A549 (cell line): ENCODE measurements at regions not wholly inside any gene's neighbourhood (a gene's known extent, or its start where the extent isn't known, plus 50 kb on each side); places are given as distances from the start of the nearest gene placed in this dataset.

ENCODE experiments used
- ATAC-seq, 2 experiments: fragments of 200-7000 bp in 1 of 2; fragments of >200 bp in 1 of 2; cut with Nextera tagmentation in 1 of 2; cut with Tn5 transposase in 1 of 2; 3 replicates each; pipeline versions ENCODE4 v1.8.0 to v1.9.1; 2018 to 2020; ENCODE audit warnings: mild to moderate bottlenecking in 1 of 2, moderate library complexity in 1 of 2
- CTCF ChIA-PET: fragments of 300-600 bp; sonication (Branson Sonifier 250); formaldehyde crosslinking; extraction: SDS; loops from one replicate; lab custom pipeline; 2021; ENCODE audit warnings: antibody characterized with exemption, inconsistent platforms; lab: Yijun Ruan, JAX
- POLR2A ChIA-PET: fragments of 350-600 bp; formaldehyde crosslinking; extraction: SDS; loops from one replicate; lab custom pipeline; 2021; ENCODE audit warnings: antibody characterized with exemption, inconsistent platforms; lab: Yijun Ruan, JAX
- DNase-seq, 2 experiments: peaks; one replicate each; pipeline versions ENCODE4 v3.0.0 to v3.0.0-alpha.2; 2011 to 2016; ENCODE audit warnings: low read depth in 1 of 2, low spot score in 1 of 2
- FAIRE-seq: peaks from 2 replicates; lab custom pipeline; 2011; peaks lifted over from hg19 to GRCh38; lab: Jason Lieb, UNC
- H3K27ac ChIP-seq, 2 experiments: fragments of >200 bp; sonication (Bioruptor Twin); formaldehyde crosslinking; 3 replicates each; pipeline ENCODE4 v1.5.1; 2016 to 2017
- H3K4me1 ChIP-seq: fragments of >200 bp; sonication (Bioruptor Twin); formaldehyde crosslinking; 3 replicates; pipeline ENCODE4 v1.6.1; 2016
- H3K4me2 ChIP-seq: fragments of >200 bp; sonication (Bioruptor Twin); formaldehyde crosslinking; 3 replicates; pipeline ENCODE4 v1.6.1; 2016
- H3K4me3 ChIP-seq: fragments of >200 bp; sonication (Bioruptor Twin); formaldehyde crosslinking; 3 replicates; pipeline ENCODE4 v1.5.1; 2016
- H3K9me3 ChIP-seq: fragments of >200 bp; sonication (Bioruptor Twin); formaldehyde crosslinking; 3 replicates; pipeline ENCODE4 v1.6.1; 2016
- BCL3 ChIP-seq: fragments of >200 bp; sonication (Bioruptor Twin); formaldehyde crosslinking; IDR thresholded peaks from 3 replicates; pipeline ENCODE4 v1.6.1; 2016
- CEBPB ChIP-seq, 2 experiments: fragments of >200 bp in 1 of 2; sonication (Bioruptor Twin) in 1 of 2; formaldehyde crosslinking in 1 of 2; IDR thresholded peaks; 2 replicates each; pipeline ENCODE4 v1.6.1; 2012 to 2016
- CHD4 ChIP-seq: fragments of 200-600 bp; sonication (generic); IDR thresholded peaks from 2 replicates; pipeline ENCODE4 v1.6.1; 2016; ENCODE audit warnings: antibody characterized with exemption, mild to moderate bottlenecking, borderline replicate concordance
- E2F6 ChIP-seq: IDR thresholded peaks from 2 replicates; pipeline ENCODE4 v1.6.1; 2012; ENCODE audit warnings: low read depth, borderline replicate concordance
- EHF ChIP-seq: fragments of 250-450 bp; sonication (Bioruptor Pico); IDR thresholded peaks from 2 replicates; pipeline ENCODE4 v1.5.0; 2020; ENCODE audit warnings: mild to moderate bottlenecking
- ELK1 ChIP-seq: fragments of 150-350 bp; IDR thresholded peaks from 2 replicates; pipeline ENCODE4 v1.6.1; 2014; ENCODE audit warnings: low read depth, mild to moderate bottlenecking, low read length
- FOSB ChIP-seq: fragments of 250-450 bp; sonication (Bioruptor Pico); IDR thresholded peaks from 2 replicates; pipeline ENCODE4 v1.5.0; 2020; ENCODE audit warnings: mild to moderate bottlenecking, moderate library complexity
- FOSL2 ChIP-seq, 2 experiments: fragments of 450-650 bp in 1 of 2; fragments of >200 bp in 1 of 2; sonication (Bioruptor Twin) in 1 of 2; formaldehyde crosslinking; IDR thresholded peaks; 2 replicates each; pipeline versions ENCODE4 v1.5.0 to v1.6.1; 2016 to 2020; ENCODE audit warnings: mild to moderate bottlenecking in 1 of 2, moderate library complexity in 1 of 2
- GATA3 ChIP-seq: IDR thresholded peaks from 2 replicates; pipeline ENCODE4 v1.6.1; 2012; ENCODE audit warnings: borderline replicate concordance
- HDAC2 ChIP-seq: fragments of 200-600 bp; sonication (generic); IDR thresholded peaks from 2 replicates; pipeline ENCODE4 v1.6.1; 2016
- HMGXB4 ChIP-seq: fragments of 250-450 bp; sonication (Bioruptor Pico); IDR thresholded peaks from 2 replicates; pipeline ENCODE4 v1.5.0; 2021; ENCODE audit warnings: mild to moderate bottlenecking, moderate library complexity, borderline replicate concordance
- KDM1A ChIP-seq: fragments of 200-600 bp; sonication (generic); IDR thresholded peaks from 2 replicates; pipeline ENCODE4 v1.6.1; 2016; ENCODE audit warnings: low read depth, mild to moderate bottlenecking
- MAFK ChIP-seq: fragments of 450-650 bp; IDR thresholded peaks from 2 replicates; pipeline ENCODE4 v1.6.1; 2014; ENCODE audit not compliant: partially characterized antibody
- MAZ ChIP-seq: fragments of 150-350 bp; IDR thresholded peaks from 2 replicates; pipeline ENCODE4 v1.6.1; 2014; ENCODE audit warnings: antibody characterized with exemption, low read depth, low read length, borderline replicate concordance
- PBX3 ChIP-seq: IDR thresholded peaks from 2 replicates; pipeline ENCODE4 v1.6.1; 2012
- RAD21 ChIP-seq, 2 experiments: fragments of >200 bp in 1 of 2; sonication (Bioruptor Twin) in 1 of 2; formaldehyde crosslinking in 1 of 2; IDR thresholded peaks in 1 of 2; conservative IDR thresholded peaks in 1 of 2; 2 replicates in 1 of 2; 3 replicates in 1 of 2; pipeline ENCODE4 v1.6.1; 2012 to 2018; ENCODE audit warnings: inconsistent platforms in 1 of 2
- RNF2 ChIP-seq: fragments of 200-600 bp; sonication (generic); IDR thresholded peaks from 2 replicates; pipeline ENCODE4 v1.6.1; 2016; ENCODE audit warnings: low read depth, mild to moderate bottlenecking, antibody characterized with exemption, moderate library complexity, borderline replicate concordance
- SMC3 ChIP-seq: fragments of >200 bp; sonication (Bioruptor Twin); formaldehyde crosslinking; IDR thresholded peaks from 3 replicates; pipeline ENCODE4 v1.6.1; 2018; ENCODE audit warnings: inconsistent platforms
- SREBF2 ChIP-seq: fragments of 450-650 bp; IDR thresholded peaks from 2 replicates; pipeline ENCODE4 v1.6.1; 2014; ENCODE audit warnings: mild to moderate bottlenecking, moderate library complexity
- USF2 ChIP-seq: fragments of 450-650 bp; IDR thresholded peaks from 2 replicates; pipeline ENCODE4 v1.6.1; 2014; ENCODE audit warnings: antibody characterized with exemption
- ZFP36 ChIP-seq: fragments of 450-650 bp; IDR thresholded peaks from 2 replicates; pipeline ENCODE4 v1.6.1; 2014; ENCODE audit warnings: borderline replicate concordance; ENCODE audit not compliant: partially characterized antibody
- ZNF302 ChIP-seq: fragments of 250-450 bp; sonication (Bioruptor Pico); IDR thresholded peaks from 2 replicates; pipeline ENCODE4 v1.9.0; 2021; ENCODE audit warnings: inconsistent platforms, mild to moderate bottlenecking, moderate library complexity
- WGBS: methylation state at CpG from one replicate; pipeline ENCODE4 v1.1.6; 2017; ENCODE audit errors: missing lambda C conversion rate; 5-methylcytosine and 5-hydroxymethylcytosine counted together

GRCh38 chr16:85508388-85508787 is 104.7 kb upstream of the GSE1 start:
- FAIRE-seq = no peak
- Histone ChIP-seq H3K27ac (peak overlapping the region in 1 of 2 experiments; percentile 58; a peak in 2 of 6 replicates), H3K4me2 (no peak overlapping the region), H3K9me3 (no peaks in the 10 kb centered on the region), H3K4me3 (no peak overlapping the region), H3K4me1 (peaks cover 6% of the 10 kb centered on the region)
- ChIA-PET POLR2A (no interaction called here), CTCF (interaction anchor here (1.1 to 4.4 kb wide), 5 partner anchors 13 to 394 kb away, joined by 3 to 18 read pairs (median 10); no protein-coding TSS in a partner anchor)
- DNase-seq = no peak
- TF ChIP-seq RNF2 = no peak
- TF ChIP-seq USF2 = no peak
- no peak for TF ChIP-seq FOSL2 (IDR thresholded peaks at IDR 0.05)
- no peak for TF ChIP-seq FOSL2 (CRISPR knock-in tag; IDR thresholded peaks at IDR 0.05)
- no peak for TF ChIP-seq ZNF302 (CRISPR knock-in tag)
- TF ChIP-seq BCL3 = no peak
- TF ChIP-seq E2F6 = no peak
- TF ChIP-seq SMC3 = no peak
- no peak for TF ChIP-seq MAFK
- no peak for TF ChIP-seq HDAC2
- no peak for TF ChIP-seq ZFP36
- TF ChIP-seq HMGXB4 (CRISPR knock-in tag) = no peak
- no peak for TF ChIP-seq ELK1
- no peak for TF ChIP-seq EHF (CRISPR knock-in tag)
- TF ChIP-seq FOSB (CRISPR knock-in tag) = no peak
- no peak for TF ChIP-seq CEBPB (IDR thresholded peaks at IDR 0.05)
- TF ChIP-seq RAD21 (conservative IDR thresholded peaks at IDR 0.05 in 1 of 2, IDR thresholded peaks at IDR 0.05 in 1 of 2) = no peak
- TF ChIP-seq GATA3 = no peak
- 83% methylated on average over 10 of the region's 10 CpGs for WGBS
- ATAC-seq = no peak

GRCh38 chr16:85508993-85509392 is 104.1 kb upstream of the GSE1 start:
- FAIRE-seq (no peak), DNase-seq (no peak), ATAC-seq (no peak)
- Histone ChIP-seq H3K4me2 (no peak overlapping the region), H3K9me3 (no peaks in the 10 kb centered on the region), H3K4me3 (no peak overlapping the region), H3K4me1 (peaks cover 12% of the 10 kb centered on the region), H3K27ac (peak overlapping the region in 1 of 2 experiments; percentile 58; a peak in 1 of 6 replicates)
- CTCF ChIA-PET = interaction anchor here (1.4 to 4.4 kb wide), 3 partner anchors 17 to 29 kb away, joined by 10 to 18 read pairs (median 12); no protein-coding TSS in a partner anchor
- TF ChIP-seq CHD4 (no peak), KDM1A (no peak), MAZ (no peak), SREBF2 (no peak), PBX3 (no peak)
- POLR2A ChIA-PET = no interaction called here
- 87% methylated on average over 15 of the region's 15 CpGs for WGBS
